GM18909 (cell line): ENCODE measurements at regions not wholly inside any gene's neighbourhood (a gene's known extent, or its start where the extent isn't known, plus 50 kb on each side); places are given as distances from the start of the nearest gene placed in this dataset.
"Not testable (repeated sequence)": the region's sequence is repeated elsewhere in the genome, so short reads cannot be mapped to it uniquely, and the experiment has no call there.

Source experiments
- ATAC-seq: cut with Tn5 transposase; IDR thresholded peaks from one replicate; pipeline ENCODE4 v1.9.1; 2021; ENCODE audit warnings: mild to moderate bottlenecking; ENCODE audit not compliant: unreplicated experiment, poor library complexity

- ATAC-seq: peak; percentile 55
Observed at GRCh38 chr6:139882977-139883728, 508.7 kb upstream of the CITED2 start.

- ATAC-seq: no peak
Observed at GRCh38 chr6:139882234-139882633, 507.8 kb upstream of the CITED2 start.

DNA sequence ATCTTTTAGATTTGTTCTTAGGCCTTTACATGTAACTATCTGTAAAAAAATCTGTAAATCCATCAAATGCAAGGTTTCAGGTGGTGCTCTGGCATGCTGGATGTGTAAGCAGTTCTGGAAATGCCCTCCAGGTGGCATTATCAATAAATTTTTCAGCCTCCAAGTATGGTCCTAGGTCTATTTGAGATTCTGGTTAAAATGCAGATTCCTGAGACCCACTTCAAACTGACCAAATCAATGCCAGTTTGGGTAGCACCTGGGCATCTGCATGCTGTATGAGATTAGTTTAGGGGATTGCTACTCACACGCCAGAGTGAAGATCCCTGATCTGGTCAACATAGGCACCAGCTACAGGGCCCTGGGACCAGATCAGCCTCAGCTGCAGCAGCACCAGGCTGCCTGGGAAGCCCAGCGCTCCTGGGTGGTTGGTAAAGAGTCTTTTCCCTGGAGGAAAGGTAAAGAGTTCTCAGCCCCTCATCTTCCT lies 507.3 kb upstream of the CITED2 start:
- ATAC-seq: peak; percentile 84

GRCh38 chr6:139881236-139881635 lies 506.8 kb upstream of the CITED2 start:
- no peak for ATAC-seq

- no peak for ATAC-seq
Observed at GRCh38 chr6:139879823-139880356, 505.4 kb upstream of the CITED2 start.

DNA sequence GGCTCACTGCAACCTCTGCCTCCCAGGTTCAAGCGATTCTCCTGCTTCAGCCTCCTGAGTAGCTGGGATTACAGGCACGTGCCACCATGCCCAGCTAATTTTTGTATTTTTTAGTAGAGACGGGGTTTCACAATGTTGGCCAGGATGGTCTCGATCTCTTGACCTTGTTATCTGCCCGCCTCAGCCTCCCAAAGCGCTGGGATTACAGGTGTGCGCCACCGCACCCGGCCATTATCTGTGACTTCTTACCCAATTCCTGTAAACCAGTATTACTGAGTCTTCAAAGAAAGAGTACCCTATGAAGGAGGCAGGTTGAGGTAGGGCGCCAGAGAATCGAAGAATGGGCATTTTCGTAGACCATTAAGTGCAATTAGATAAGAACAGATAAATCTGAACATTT lies 504.8 kb upstream of the CITED2 start:
- ATAC-seq: not testable (repeated sequence)

DNA sequence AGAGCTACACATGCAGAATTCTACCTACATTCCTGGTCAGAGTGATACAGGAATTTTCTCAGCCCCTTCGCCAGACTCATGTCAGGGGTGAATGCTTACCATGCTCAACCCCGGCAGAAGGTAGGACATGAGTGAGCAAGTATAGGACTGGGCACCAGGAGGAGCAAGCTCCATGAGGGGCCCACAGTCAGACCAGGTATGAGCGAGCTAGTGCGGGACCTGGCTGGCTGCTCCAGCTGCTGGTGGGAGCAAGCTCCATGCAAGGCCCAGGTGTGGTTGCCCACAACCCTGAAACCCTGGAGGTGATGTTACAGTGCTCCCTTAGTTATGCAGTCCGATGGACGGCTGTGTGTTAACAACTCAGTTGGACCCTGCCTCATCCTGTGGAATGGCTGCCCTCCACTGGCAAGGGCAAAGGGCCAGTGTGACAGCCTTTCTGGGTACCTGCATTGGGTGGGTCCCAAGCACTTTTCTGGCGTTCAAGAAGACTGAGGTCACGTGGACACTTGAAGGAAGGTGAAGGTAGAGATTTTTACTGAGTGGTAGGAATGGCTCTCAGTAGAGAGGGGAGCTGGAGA lies 503.5 kb upstream of the CITED2 start:
- no peak for ATAC-seq

- no peak for ATAC-seq
Observed at GRCh38 chr6:139872665-139873064, 498.2 kb upstream of the CITED2 start.

DNA sequence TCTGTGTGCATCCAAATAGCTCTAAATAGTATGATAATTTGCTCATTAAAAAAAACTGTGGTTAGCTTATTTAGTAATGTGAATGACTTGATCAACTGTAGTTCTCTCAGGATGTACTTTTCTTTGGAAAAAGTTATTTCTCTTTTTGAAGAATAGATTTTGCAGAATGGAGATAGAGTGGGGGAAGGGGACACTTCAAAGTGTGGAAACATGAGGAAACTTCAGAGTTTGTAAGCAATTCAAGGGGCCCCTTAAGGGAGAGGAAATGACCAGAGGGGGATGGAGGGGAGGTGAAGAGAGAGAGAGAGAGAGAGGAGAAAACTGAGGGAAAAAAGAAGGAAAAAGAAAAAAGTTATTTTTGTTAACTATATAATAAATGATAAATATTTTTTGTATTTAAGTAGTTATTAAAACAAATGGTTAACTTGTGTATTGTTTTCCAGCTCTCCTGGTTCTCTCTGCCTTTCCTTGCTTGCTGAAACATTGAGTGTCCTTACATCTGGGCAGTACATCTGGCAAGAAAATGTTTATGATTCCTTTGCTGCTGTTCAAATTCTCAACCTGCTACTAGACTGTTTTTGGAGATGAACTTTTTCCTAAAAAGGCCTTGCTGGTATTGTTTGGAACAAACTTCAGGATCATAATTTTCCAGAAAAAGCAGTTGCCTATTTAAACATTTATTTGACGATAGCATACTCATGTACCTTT lies 497.5 kb upstream of the CITED2 start:
- ATAC-seq: no peak

GRCh38 chr6:139871165-139871710 lies 496.8 kb upstream of the CITED2 start:
- ATAC-seq: no peak

DNA sequence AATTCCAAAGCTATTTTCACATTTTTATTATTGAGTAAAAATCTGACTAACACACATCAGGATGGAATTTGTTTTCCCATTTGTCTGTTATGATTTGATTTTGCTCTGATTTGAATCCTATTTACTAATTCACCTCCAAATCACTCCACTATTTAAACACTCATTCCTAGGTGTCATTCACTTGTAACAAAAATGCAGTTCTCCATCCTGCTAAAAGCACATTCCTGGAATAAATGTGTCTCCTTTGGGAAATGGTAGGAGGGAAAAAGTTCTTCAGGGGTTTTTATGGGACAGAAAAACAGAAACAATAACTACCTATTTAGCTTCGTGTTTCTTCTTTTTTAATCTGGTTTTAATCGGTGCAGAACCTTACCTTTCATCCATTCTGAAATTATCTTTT lies 494.1 kb upstream of the CITED2 start:
- no peak for ATAC-seq

DNA sequence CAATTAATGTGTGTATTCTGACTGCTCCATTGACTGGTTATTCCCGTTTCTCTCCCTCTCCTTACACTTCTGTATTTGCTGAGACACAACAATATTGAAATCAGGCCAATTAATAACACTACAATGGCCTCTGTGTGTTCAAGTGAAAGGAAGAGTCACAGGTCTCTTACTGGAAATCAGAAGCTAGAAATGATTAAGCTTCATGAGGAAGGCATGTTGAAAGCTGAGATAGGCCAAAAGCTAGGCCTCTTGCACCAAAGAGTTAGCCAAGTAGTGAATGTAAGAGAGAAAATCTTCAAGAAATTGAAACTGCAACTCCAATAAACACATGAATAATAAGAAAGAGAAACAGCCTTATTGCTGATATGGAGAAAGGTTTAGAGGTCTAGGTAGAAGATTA lies 489.5 kb upstream of the CITED2 start:
- peak; percentile 54 for ATAC-seq

DNA sequence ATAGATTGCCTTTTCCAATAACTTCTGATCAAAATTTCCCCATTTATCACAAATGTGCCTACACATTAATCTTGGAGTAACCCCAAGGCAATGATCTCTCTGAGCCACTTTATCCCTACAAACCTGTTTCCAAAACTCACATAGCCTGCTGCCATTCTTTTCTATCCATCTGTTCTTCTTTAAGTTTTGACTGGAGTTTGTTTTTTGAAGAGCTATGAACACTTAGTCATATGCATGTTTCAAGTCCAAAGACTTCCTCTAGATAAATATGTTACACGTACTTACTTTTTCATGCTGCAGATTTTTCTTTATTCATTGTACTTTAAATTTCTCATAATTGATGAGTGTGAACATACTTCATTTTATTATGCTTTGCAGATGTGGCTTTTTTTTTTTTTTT lies 488.9 kb upstream of the CITED2 start:
- no peak for ATAC-seq

DNA sequence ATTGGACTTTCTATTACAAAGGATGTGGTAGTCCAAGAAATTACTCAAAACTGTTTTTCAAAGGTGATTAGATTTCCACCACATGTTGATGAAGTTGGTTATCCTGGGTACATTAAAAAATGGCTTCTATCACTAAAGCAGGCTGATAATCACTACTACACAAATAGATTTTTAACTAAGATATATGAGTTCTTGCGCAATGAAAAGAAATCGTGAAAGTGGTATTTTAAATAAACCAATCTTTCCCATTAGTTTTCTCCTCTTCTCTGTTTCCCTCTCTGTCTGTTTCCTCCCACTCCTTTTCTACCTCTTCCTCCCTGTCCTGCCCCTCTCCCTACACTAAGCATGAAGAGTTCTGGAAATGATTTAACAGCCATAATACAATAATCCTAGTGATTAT lies 487.9 kb upstream of the CITED2 start:
- ATAC-seq: no peak

DNA sequence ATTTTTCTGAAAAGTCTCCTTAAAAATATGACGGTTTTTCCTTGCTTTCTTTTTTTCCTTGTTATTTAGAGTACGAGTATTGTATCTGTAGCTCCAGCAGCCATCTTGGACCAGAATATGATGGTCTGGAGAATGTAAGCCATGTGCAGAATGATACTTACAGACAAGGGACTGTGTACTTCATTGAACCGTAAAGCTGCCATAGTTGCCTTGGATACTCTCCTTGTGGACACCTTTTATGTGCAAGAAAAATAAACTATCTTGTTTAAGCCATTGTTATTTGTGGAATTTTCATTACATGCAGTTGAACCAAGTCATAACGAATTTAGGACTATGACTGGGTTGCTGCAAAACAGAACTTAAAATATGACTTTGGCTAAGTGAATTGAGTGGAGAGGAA lies 485.8 kb upstream of the CITED2 start:
- ATAC-seq: no peak

GRCh38 chr6:139858429-139858828 lies 484.0 kb upstream of the CITED2 start:
- ATAC-seq: no peak

GRCh38 chr6:139857143-139857542 lies 482.7 kb upstream of the CITED2 start:
- no peak for ATAC-seq

DNA sequence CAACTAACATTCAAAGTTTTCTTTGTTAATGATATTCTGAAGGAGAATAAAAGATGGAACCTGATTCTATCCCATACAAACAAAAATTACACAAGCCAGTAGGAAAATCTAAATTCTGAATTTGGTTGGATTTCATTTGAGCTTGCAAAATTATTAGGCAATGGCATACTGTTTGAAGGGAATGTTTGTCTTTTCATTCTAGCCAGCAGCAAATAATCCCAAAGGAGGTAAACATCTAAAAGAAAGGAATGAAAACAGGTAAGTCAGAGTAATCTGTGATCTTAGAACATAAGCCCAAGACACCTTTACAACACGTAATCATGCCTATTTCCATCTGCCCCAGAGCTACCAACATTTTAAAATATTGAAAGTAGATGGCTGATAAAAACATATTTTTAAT lies 482.1 kb upstream of the CITED2 start:
- no peak for ATAC-seq

DNA sequence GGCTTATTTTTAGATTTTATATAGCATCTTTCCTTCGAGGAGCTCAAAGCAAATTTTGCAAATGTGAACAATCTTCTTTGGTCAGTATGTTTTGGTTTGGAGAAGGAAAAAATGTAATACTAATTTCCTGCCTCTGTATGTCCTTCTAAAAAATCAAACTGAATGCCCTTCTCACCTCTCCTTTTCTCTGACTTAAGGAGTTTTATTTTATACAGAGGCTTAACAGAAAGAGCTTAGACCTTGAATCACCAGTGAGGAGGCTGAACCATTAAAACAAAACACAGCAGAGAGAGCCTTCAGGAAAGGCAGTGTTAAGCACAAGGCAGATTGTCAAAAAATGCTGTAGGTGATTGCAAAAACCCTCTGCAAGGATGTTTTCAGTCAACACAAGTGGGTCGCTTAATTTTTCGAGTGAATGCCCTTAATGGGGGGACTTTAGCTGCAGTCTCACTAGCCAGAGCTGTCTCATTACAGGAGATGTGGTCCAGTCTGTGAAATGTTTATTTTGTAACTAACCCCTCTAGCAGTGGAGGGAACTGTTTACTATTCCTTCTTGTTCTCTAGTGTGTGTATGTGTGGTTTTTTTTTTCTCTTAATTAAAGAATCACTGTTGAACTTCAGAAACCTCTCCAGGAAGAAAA lies 481.3 kb upstream of the CITED2 start:
- no peak for ATAC-seq

- no peak for ATAC-seq
Observed at GRCh38 chr6:139853302-139853992, 479.0 kb upstream of the CITED2 start.
